ENCODE measurements at regions not wholly inside any gene's neighbourhood (a gene's known extent, or its start where the extent isn't known, plus 50 kb on each side); places are given as distances from the start of the nearest gene placed in this dataset.

- Histone ChIP-seq H3K9me1 (replicated peaks; ENCODE audit: control insufficient read depth, extremely low read depth, insufficient read depth, low read length) (no peaks in the 10 kb centered on the region), H2AFZ (ENCODE audit: low read depth, low read length) (no peak overlapping the region), H3K4me1 (ENCODE audit: control insufficient read depth, extremely low read depth, insufficient read depth, low read length) (no peaks in the 10 kb centered on the region), H3K4me2 (ENCODE audit: insufficient read depth, low read length) (no peak overlapping the region), H3K79me2 (ENCODE audit: control insufficient read depth, insufficient read depth, low read length) (no peaks in the 10 kb centered on the region), H3K27me3 (ENCODE audit: control insufficient read depth in 2 of 2, insufficient read depth in 2 of 2, low read length in 2 of 2) (no peaks in the 10 kb centered on the region), H4K20me1 (replicated peaks; ENCODE audit: control insufficient read depth, extremely low read depth, insufficient read depth, low read length) (no peaks in the 10 kb centered on the region), H3K36me3 (ENCODE audit: control insufficient read depth in 2 of 2, extremely low read depth in 1 of 2, insufficient read depth in 2 of 2, low read length in 2 of 2) (no peaks in the 10 kb centered on the region), H3K4me3 (replicated peaks in 1 of 3; ENCODE audit: insufficient read depth in 1 of 3, low read depth in 1 of 3, low read length in 3 of 3) (no peak overlapping the region), H3K9me3 (replicated peaks; ENCODE audit: control insufficient read depth, insufficient read depth, low read length) (no peaks in the 10 kb centered on the region), H3K9ac (replicated peaks; ENCODE audit: extremely low read depth, insufficient read depth, low read length) (no peak overlapping the region), H3K27ac (ENCODE audit: insufficient read depth, low read depth, low read length) (no peak overlapping the region)
- BruUV-seq (replicated peaks): no TSS peak
- DNase-seq (ENCODE audit: low read depth, low spot score) (no peak), FAIRE-seq (no peak)
- ChIA-PET POLR2A (no interaction called here), CTCF (no interaction called here)
- TF ChIP-seq MYC (IDR thresholded peaks at IDR 0.05; ENCODE audit: low read depth, low read length) (no peak), JUN (IDR thresholded peaks at IDR 0.05; ENCODE audit: borderline replicate concordance, insufficient read depth, insufficient read length, low read depth) (no peak), POLR2AphosphoS5 (IDR thresholded peaks at IDR 0.05; ENCODE audit: insufficient read depth, low read depth, low read length) (no peak), GATA2 (IDR thresholded peaks at IDR 0.05; ENCODE audit: insufficient read depth, insufficient read length, low read depth, low read length) (no peak)
- dilution Hi-C loops (cut with MboI; ENCODE audit: extremely low pct_ligation_motif_present, low sequenced_read_pairs) (no loop called here), intact Hi-C loops (cut with micrococcal nuclease) (no loop called here)
Observed at GRCh38 chr2:166766220-166766619, 122.1 kb upstream of the XIRP2 start.

- ChIA-PET POLR2A (no interaction called here), CTCF (no interaction called here)
- H3K4me1 ChIP-seq (ENCODE audit: control insufficient read depth, extremely low read depth, insufficient read depth, low read length): no peaks in the 10 kb centered on the region
- H4K20me1 ChIP-seq (replicated peaks; ENCODE audit: control insufficient read depth, extremely low read depth, insufficient read depth, low read length): no peaks in the 10 kb centered on the region
- BruUV-seq (replicated peaks): no TSS peak
- H3K79me2 ChIP-seq (ENCODE audit: control insufficient read depth, insufficient read depth, low read length): no peaks in the 10 kb centered on the region
- H3K27ac ChIP-seq (ENCODE audit: insufficient read depth, low read depth, low read length): no peak overlapping the region
- H3K4me2 ChIP-seq (ENCODE audit: insufficient read depth, low read length): no peak overlapping the region
- DNase-seq (ENCODE audit: low read depth, low spot score) (no peak), FAIRE-seq (no peak)
- H3K9me1 ChIP-seq (replicated peaks; ENCODE audit: control insufficient read depth, extremely low read depth, insufficient read depth, low read length): no peaks in the 10 kb centered on the region
- H3K9me3 ChIP-seq (replicated peaks; ENCODE audit: control insufficient read depth, insufficient read depth, low read length): no peaks in the 10 kb centered on the region
- no peaks in the 10 kb centered on the region for H3K27me3 ChIP-seq (ENCODE audit: control insufficient read depth in 2 of 2, insufficient read depth in 2 of 2, low read length in 2 of 2)
- intact Hi-C loops (cut with micrococcal nuclease) (no loop called here), dilution Hi-C loops (cut with MboI; ENCODE audit: extremely low pct_ligation_motif_present, low sequenced_read_pairs) (no loop called here)
- no peak for TF ChIP-seq CTCF (IDR thresholded peaks at IDR 0.05; ENCODE audit: extremely low read depth in 1 of 2, insufficient read depth in 1 of 2, low read depth in 1 of 2, low read length in 2 of 2)
- TF ChIP-seq JUN (IDR thresholded peaks at IDR 0.05; ENCODE audit: borderline replicate concordance, insufficient read depth, insufficient read length, low read depth): no peak
- TF ChIP-seq MAX (IDR thresholded peaks at IDR 0.05; ENCODE audit: insufficient read depth, insufficient read length): no peak
- no peak for TF ChIP-seq FOS (IDR thresholded peaks at IDR 0.05; ENCODE audit: borderline replicate concordance, insufficient read depth, low read length)
- no peak for TF ChIP-seq POLR2A (IDR thresholded peaks at IDR 0.05; ENCODE audit: low read depth, low read length)
- no peak for TF ChIP-seq EZH2 (IDR thresholded peaks at IDR 0.05; ENCODE audit: borderline replicate concordance, low read depth, low read length, severe bottlenecking)
- no peak for TF ChIP-seq POLR2AphosphoS5 (IDR thresholded peaks at IDR 0.05; ENCODE audit: insufficient read depth, low read depth, low read length)
- TF ChIP-seq GATA2 (IDR thresholded peaks at IDR 0.05; ENCODE audit: insufficient read depth, insufficient read length, low read depth, low read length): no peak
- no peak for TF ChIP-seq MYC (IDR thresholded peaks at IDR 0.05; ENCODE audit: low read depth, low read length)
- H3K36me3 ChIP-seq (ENCODE audit: control insufficient read depth in 2 of 2, extremely low read depth in 1 of 2, insufficient read depth in 2 of 2, low read length in 2 of 2): no peaks in the 10 kb centered on the region
- no peak overlapping the region for H2AFZ ChIP-seq (ENCODE audit: low read depth, low read length)
- no peak overlapping the region for H3K9ac ChIP-seq (replicated peaks; ENCODE audit: extremely low read depth, insufficient read depth, low read length)
- no peak overlapping the region for H3K4me3 ChIP-seq (replicated peaks in 1 of 3; ENCODE audit: insufficient read depth in 1 of 3, low read depth in 1 of 3, low read length in 3 of 3)
Observed at GRCh38 chr2:166765141-166765540, 123.1 kb upstream of the XIRP2 start.
